Astrocyte of the cerebellum (primary cell): ENCODE measurements at regions not wholly inside any gene's neighbourhood (a gene's known extent, or its start where the extent isn't known, plus 50 kb on each side); places are given as distances from the start of the nearest gene placed in this dataset.

Experiments
- DNase-seq: peaks from one replicate; pipeline ENCODE4 v3.0.0-alpha.2; 2011; ENCODE audit warnings: low read depth
- H3K4me3 ChIP-seq: 2 replicates; pipeline ENCODE4 v1.5.1; 2011; ENCODE audit warnings: mild to moderate bottlenecking, low read depth, low read length, moderate library complexity
- CTCF ChIP-seq: IDR thresholded peaks from 2 replicates; pipeline ENCODE4 v1.5.1; 2012; ENCODE audit warnings: low read length, low read depth, moderate library complexity, mild to moderate bottlenecking; ENCODE audit errors: missing control alignments
- in situ Hi-C: cut with HindIII; loops from 2 replicates; pipeline ENCODE4 v1.10.0; 2017; ENCODE audit warnings: low sequenced_read_pairs

- no peak for TF ChIP-seq CTCF
Measured at GRCh38 chr1:239993366-239993765, 98.3 kb upstream of the FMN2 start.

GRCh38 chr1:239995281-239995680 is 96.4 kb upstream of the FMN2 start:
- in situ Hi-C loops = no loop called here
- TF ChIP-seq CTCF = no peak
- no peak for DNase-seq
- no peak overlapping the region for H3K4me3 ChIP-seq

More at GRCh38 chr1:239993366-239993765, 98.3 kb upstream of the FMN2 start:
- no peak overlapping the region for H3K4me3 ChIP-seq
- no peak for DNase-seq
- in situ Hi-C loops = no loop called here

- in situ Hi-C loops = no loop called here
- peak overlapping the region; percentile 45 for H3K4me3 ChIP-seq
- TF ChIP-seq CTCF = no peak
- no peak for DNase-seq
Measured at GRCh38 chr1:239997160-239997514, 94.5 kb upstream of the FMN2 start.

- DNase-seq = no peak
- peak; percentile 29 for TF ChIP-seq CTCF
- in situ Hi-C loops = no loop called here
- peak overlapping the region; percentile 45 for H3K4me3 ChIP-seq
Measured at GRCh38 chr1:239997515-239998311, 94.0 kb upstream of the FMN2 start.

- H3K4me3 ChIP-seq = peak overlapping the region; percentile 45
Measured at GRCh38 chr1:239998312-239998649, 93.4 kb upstream of the FMN2 start.

GRCh38 chr1:239999170-239999569 is 92.5 kb upstream of the FMN2 start:
- TF ChIP-seq CTCF = no peak
- H3K4me3 ChIP-seq = no peak overlapping the region
- in situ Hi-C loops = no loop called here
- DNase-seq = no peak

More at GRCh38 chr1:239998312-239998649, 93.4 kb upstream of the FMN2 start:
- TF ChIP-seq CTCF = no peak
- DNase-seq = no peak
- in situ Hi-C loops = no loop called here
